ENCODE measurements at regions not wholly inside any gene's neighbourhood (a gene's known extent, or its start where the extent isn't known, plus 50 kb on each side); places are given as distances from the start of the nearest gene placed in this dataset.

DNA sequence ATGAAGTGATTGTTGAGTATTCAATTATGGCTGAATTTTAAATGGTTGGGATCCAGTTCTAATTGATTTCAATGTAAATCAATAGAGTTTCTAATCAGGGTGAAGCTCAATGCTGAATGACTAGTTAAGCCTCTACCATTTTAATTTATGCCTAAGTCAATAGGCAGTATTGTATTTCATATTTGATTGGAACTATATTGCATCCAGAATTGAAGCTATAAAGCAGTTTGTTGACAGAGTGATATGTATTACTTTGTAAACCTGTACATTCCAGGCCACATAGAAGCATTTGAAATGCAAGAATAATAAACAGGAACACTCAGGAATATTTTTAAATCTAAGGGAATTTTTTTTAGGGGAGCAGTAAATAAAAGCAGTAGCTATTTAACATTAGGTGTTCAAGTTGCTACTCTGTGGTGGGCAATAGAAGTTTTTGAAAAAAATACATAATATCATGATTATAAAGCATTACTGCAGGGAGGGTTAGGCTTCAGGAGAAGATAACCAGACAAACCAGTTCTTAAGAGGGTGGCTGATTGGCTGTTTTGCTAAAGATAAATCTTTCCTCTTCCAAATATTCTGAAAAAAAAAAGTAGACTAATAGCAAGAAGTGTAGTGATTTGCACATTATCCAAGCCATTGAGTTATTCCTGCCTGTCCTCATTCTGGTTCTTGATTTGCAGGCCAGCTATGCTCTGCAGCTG is 492.0 kb upstream of the MEF2C start:
- Histone ChIP-seq H3K36me3 (ENCODE audit: insufficient read depth, low read length) (no peaks in the 10 kb centered on the region), H3K4me3 (ENCODE audit: low read length) (no peak overlapping the region), H3K9ac (ENCODE audit: low read depth, low read length) (no peak overlapping the region), H3K27me3 (ENCODE audit: control insufficient read depth, insufficient read depth, low read length) (no peaks in the 10 kb centered on the region), H3K9me3 (replicated peaks; ENCODE audit: low read length) (no peaks in the 10 kb centered on the region), H3K4me2 (ENCODE audit: low read length) (no peak overlapping the region), H3K4me1 (ENCODE audit: control insufficient read depth, insufficient read depth, low read length) (peaks cover 12% of the 10 kb centered on the region)

DNA sequence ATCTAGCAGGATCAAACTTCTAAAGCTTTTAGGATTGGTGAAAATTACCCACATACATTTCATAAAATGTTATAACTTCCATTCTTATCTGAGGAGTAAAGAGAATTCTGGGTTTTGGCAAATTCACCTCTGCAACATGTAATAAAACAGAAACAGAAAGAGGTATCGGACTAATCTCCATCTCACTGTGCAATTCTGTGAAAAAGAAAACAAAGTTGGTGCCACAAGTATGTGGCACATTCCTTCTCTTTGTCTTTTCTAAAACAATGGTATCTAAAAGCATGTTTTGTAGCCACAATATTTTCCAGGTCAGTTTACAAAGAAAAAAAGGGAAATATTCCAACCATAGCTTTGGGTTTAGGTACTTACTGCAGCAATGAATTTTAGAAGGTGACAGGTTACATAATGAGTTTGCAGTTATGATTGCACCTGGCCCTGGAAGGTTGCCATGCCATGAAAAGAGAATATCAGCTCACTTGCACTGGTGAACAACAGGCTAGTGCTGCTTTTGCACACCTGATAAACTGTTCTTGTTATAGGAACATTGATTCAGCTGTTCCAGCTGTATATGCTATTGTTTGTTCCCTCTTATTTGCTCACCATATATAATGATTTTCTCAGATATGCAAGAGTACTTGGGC is 491.3 kb upstream of the MEF2C start:
- Histone ChIP-seq H3K36me3 (ENCODE audit: insufficient read depth, low read length) (no peaks in the 10 kb centered on the region), H3K9ac (ENCODE audit: low read depth, low read length) (no peak overlapping the region), H3K4me3 (ENCODE audit: low read length) (no peak overlapping the region), H3K9me3 (replicated peaks; ENCODE audit: low read length) (no peaks in the 10 kb centered on the region), H3K4me1 (ENCODE audit: control insufficient read depth, insufficient read depth, low read length) (peaks cover 12% of the 10 kb centered on the region), H3K27me3 (ENCODE audit: control insufficient read depth, insufficient read depth, low read length) (no peaks in the 10 kb centered on the region), H3K4me2 (ENCODE audit: low read length) (no peak overlapping the region)

DNA sequence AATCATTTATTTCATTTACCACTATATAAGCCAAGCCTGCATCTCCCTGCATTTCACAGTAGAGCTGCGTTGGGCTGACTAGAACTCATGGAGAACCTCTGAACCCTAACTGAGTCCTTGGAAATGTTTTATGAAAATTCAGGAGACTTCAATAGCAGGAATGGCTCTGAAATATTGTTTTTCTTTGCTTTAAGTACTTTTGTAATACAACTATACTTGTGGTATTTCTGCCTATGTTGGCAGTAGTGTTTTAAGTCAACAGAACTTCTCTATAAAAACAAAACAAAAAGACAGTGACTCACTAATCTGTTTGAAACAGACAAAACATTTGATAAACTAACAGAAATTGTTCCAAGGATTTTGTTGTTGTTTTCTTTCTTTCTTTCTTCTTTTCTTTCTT is 489.2 kb upstream of the MEF2C start:
- Histone ChIP-seq H3K4me1 (ENCODE audit: control insufficient read depth, insufficient read depth, low read length) (peaks cover 12% of the 10 kb centered on the region), H3K9me3 (replicated peaks; ENCODE audit: low read length) (no peaks in the 10 kb centered on the region), H3K4me3 (ENCODE audit: low read length) (no peak overlapping the region), H3K4me2 (ENCODE audit: low read length) (peak overlapping the region; percentile 18), H3K36me3 (ENCODE audit: insufficient read depth, low read length) (no peaks in the 10 kb centered on the region), H3K9ac (ENCODE audit: low read depth, low read length) (no peak overlapping the region), H3K27me3 (ENCODE audit: control insufficient read depth, insufficient read depth, low read length) (no peaks in the 10 kb centered on the region)

DNA sequence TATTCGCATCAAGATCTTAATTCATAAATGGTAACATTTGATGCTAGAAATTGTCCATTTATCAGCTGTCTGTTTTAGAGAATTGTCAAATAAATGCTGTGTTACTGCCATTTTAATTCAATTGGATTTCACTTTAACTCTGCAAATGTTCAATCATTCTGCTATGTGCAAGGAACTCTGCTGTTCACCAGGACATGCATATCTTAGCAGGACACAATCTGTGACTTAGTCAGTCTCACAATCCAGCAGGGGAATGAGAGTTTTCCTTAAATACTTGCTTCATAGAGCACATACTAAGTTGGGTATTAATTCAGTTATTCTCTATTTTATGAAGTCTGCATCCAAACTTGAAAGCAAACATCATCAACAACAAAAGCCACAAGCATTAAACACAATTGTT is 488.7 kb upstream of the MEF2C start:
- no peaks in the 10 kb centered on the region for H3K9me3 ChIP-seq (replicated peaks; ENCODE audit: low read length)
- no peaks in the 10 kb centered on the region for H3K27me3 ChIP-seq (ENCODE audit: control insufficient read depth, insufficient read depth, low read length)
- H3K4me1 ChIP-seq (ENCODE audit: control insufficient read depth, insufficient read depth, low read length), result peaks cover 12% of the 10 kb centered on the region

DNA sequence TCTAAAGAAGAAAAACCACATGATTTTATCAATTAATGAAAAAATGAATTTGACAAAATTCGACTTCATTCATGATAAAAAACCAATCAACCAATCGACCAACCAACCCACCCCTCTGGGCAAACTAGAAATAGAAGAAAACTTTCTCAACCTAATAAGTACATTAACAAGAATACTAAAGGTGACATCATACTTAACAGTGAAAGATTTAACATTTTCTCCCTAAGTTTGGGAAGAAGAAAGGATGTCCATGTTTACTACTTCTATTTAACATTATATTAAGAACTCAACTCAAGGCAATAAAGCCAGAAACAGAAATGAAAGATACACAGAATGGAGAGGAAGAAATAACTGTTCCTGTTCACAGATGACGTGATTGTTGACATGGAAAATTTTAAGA is 476.1 kb upstream of the MEF2C start:
- Histone ChIP-seq H3K36me3 (ENCODE audit: insufficient read depth, low read length) (no peaks in the 10 kb centered on the region), H3K27me3 (ENCODE audit: control insufficient read depth, insufficient read depth, low read length) (no peaks in the 10 kb centered on the region), H3K9ac (ENCODE audit: low read depth, low read length) (no peak overlapping the region), H3K9me3 (replicated peaks; ENCODE audit: low read length) (no peaks in the 10 kb centered on the region), H3K4me1 (ENCODE audit: control insufficient read depth, insufficient read depth, low read length) (no peaks in the 10 kb centered on the region), H3K4me2 (ENCODE audit: low read length) (no peak overlapping the region), H3K4me3 (ENCODE audit: low read length) (no peak overlapping the region)

More for the DNA sequence above, 488.7 kb upstream of the MEF2C start:
- no peak overlapping the region for H3K4me3 ChIP-seq (ENCODE audit: low read length)
- H3K36me3 ChIP-seq (ENCODE audit: insufficient read depth, low read length), result no peaks in the 10 kb centered on the region
- no peak overlapping the region for H3K9ac ChIP-seq (ENCODE audit: low read depth, low read length)
- no peak overlapping the region for H3K4me2 ChIP-seq (ENCODE audit: low read length)

DNA sequence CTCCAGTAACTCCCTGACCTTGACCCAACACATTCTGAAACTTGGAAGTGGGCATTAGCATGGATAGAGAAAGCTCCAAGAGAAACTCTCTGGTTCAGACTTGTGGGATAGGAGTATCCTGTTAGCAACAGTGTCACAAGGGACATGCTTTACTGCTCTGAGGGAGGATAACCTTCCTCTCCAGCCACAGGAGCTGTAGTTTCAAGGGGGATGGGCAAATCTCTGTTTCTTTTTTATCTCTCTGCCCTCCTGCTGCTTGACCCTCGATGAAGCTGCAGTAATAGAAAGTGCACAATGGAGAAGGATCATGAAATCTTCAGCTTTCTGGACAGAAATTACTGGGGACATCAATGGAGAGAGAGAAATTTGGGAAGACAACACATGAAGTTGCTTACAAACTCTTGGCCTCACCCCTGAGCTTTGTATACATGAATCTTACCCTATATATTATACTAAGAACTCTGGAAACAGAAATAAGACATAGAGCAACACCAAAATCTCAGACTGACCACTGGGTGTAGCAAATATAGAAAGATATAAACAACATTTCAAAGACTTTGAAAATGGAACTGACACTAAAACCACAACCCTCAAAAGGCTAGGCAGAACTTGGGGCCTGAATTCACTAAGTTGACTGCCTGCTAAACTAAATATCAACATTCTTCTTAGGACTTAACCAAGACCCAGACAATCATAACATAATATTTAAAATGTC is 471.0 kb upstream of the MEF2C start:
- Histone ChIP-seq H3K4me1 (ENCODE audit: control insufficient read depth, insufficient read depth, low read length) (peaks cover 15% of the 10 kb centered on the region), H3K4me2 (ENCODE audit: low read length) (no peak overlapping the region), H3K36me3 (ENCODE audit: insufficient read depth, low read length) (no peaks in the 10 kb centered on the region), H3K27me3 (ENCODE audit: control insufficient read depth, insufficient read depth, low read length) (no peaks in the 10 kb centered on the region), H3K4me3 (ENCODE audit: low read length) (no peak overlapping the region), H3K9me3 (replicated peaks; ENCODE audit: low read length) (no peaks in the 10 kb centered on the region), H3K9ac (ENCODE audit: low read depth, low read length) (no peak overlapping the region)

DNA sequence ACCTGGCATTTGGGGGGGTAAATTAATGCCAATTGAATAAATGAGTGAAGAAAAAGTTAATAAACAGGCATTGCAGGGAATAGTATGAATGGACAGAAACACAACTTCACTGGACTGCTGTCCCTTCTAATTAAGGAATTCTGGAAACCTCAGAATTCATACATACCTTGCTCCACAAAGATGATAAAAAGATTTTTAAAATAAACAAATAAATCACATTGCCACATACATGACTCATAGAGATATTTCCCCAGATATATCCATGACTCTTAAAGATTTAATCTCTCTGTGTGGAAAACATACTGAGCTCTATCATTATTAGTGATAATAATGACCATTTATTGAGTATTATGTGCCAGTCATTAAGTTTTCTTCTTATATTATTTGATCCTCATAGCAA is 469.0 kb upstream of the MEF2C start:
- H3K4me3 ChIP-seq (ENCODE audit: low read length), result no peak overlapping the region
- H3K9me3 ChIP-seq (replicated peaks; ENCODE audit: low read length), result no peaks in the 10 kb centered on the region
- no peak overlapping the region for H3K4me2 ChIP-seq (ENCODE audit: low read length)
- no peaks in the 10 kb centered on the region for H3K27me3 ChIP-seq (ENCODE audit: control insufficient read depth, insufficient read depth, low read length)
- no peak overlapping the region for H3K9ac ChIP-seq (ENCODE audit: low read depth, low read length)
- peaks cover 15% of the 10 kb centered on the region for H3K4me1 ChIP-seq (ENCODE audit: control insufficient read depth, insufficient read depth, low read length)
- H3K36me3 ChIP-seq (ENCODE audit: insufficient read depth, low read length), result no peaks in the 10 kb centered on the region

DNA sequence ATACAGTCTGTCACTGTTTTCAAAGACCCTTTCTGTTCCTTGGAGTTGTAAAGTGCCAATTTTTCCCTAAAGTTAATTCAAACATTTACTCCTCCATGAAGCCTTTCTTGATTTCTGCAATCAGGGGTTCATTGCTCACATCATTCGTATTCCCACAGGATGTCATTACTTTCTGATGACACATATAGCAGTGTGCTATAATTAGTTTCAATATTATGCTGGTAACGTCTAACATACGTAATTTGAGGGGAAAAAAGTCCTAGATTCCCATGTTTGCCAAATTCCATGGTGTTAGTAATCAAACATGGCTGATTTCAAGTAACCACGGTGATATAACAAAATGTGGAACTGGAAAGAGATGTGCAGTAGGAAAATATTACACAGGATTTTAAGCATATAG is 468.2 kb upstream of the MEF2C start:
- H3K4me1 ChIP-seq (ENCODE audit: control insufficient read depth, insufficient read depth, low read length), result peaks cover 15% of the 10 kb centered on the region
- H3K9me3 ChIP-seq (replicated peaks; ENCODE audit: low read length), result no peaks in the 10 kb centered on the region
- no peak overlapping the region for H3K9ac ChIP-seq (ENCODE audit: low read depth, low read length)
- no peak overlapping the region for H3K4me2 ChIP-seq (ENCODE audit: low read length)
- H3K36me3 ChIP-seq (ENCODE audit: insufficient read depth, low read length), result no peaks in the 10 kb centered on the region
- H3K27me3 ChIP-seq (ENCODE audit: control insufficient read depth, insufficient read depth, low read length), result no peaks in the 10 kb centered on the region
- no peak overlapping the region for H3K4me3 ChIP-seq (ENCODE audit: low read length)

DNA sequence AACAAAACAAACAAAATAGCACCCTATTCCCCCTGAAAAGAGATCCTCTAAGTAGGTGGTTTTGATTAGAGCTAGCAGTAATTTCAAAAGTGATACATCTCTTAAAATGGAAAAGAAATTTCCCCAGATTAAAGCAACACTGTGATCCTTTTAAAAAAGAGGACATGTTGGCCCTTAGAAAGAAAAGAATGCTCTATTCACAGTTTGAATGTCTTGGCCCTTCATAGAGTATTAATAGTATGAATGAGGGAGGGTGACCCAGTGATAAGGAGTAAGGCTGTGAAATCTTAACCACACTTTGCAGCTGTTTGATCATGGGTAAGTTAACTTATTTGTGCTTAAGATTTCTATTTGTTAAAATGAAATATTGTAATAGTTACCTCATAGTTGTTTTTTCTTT is 467.7 kb upstream of the MEF2C start:
- Histone ChIP-seq H3K27me3 (ENCODE audit: control insufficient read depth, insufficient read depth, low read length) (no peaks in the 10 kb centered on the region), H3K4me2 (ENCODE audit: low read length) (no peak overlapping the region), H3K9ac (ENCODE audit: low read depth, low read length) (no peak overlapping the region), H3K9me3 (replicated peaks; ENCODE audit: low read length) (no peaks in the 10 kb centered on the region), H3K4me3 (ENCODE audit: low read length) (no peak overlapping the region), H3K4me1 (ENCODE audit: control insufficient read depth, insufficient read depth, low read length) (peaks cover 15% of the 10 kb centered on the region), H3K36me3 (ENCODE audit: insufficient read depth, low read length) (no peaks in the 10 kb centered on the region)

DNA sequence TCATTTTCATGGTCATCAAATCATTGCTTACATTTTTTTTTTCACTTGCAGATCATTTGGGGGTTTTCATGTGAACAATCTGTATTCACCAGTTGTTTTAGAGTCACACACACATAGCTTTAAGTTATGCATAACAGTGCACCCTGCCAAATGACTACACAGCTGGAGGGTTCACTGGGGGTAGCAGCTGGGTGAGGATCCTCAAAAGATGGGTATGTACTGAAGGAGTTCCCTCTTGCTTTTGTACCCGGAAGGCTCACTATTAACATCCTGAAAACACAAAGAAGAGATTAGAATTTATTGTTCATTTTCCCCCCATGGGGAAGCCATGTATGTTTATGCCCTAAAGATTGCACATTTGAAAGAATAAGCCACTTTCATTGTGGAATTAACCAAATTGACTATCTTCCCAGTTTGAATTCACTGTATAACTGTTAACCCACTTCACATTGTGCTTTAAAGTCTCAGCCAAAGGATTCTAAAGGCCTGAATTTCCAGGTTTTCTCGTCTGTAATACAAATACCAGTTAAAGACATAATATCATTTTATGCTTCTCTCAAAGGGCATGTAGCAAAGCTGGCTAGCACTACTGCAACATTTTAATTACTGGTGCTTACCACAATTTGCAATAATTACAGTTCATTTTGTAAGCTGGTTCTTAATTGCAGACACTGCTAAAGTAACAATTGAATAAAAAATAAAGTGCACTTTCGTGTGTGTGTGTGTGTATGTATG is 466.4 kb upstream of the MEF2C start:
- H3K9ac ChIP-seq (ENCODE audit: low read depth, low read length), result no peak overlapping the region
- no peak overlapping the region for H3K4me3 ChIP-seq (ENCODE audit: low read length)
- no peak overlapping the region for H3K4me2 ChIP-seq (ENCODE audit: low read length)
- H3K27me3 ChIP-seq (ENCODE audit: control insufficient read depth, insufficient read depth, low read length), result no peaks in the 10 kb centered on the region
- no peaks in the 10 kb centered on the region for H3K36me3 ChIP-seq (ENCODE audit: insufficient read depth, low read length)
- no peaks in the 10 kb centered on the region for H3K9me3 ChIP-seq (replicated peaks; ENCODE audit: low read length)
- H3K4me1 ChIP-seq (ENCODE audit: control insufficient read depth, insufficient read depth, low read length), result peaks cover 15% of the 10 kb centered on the region

DNA sequence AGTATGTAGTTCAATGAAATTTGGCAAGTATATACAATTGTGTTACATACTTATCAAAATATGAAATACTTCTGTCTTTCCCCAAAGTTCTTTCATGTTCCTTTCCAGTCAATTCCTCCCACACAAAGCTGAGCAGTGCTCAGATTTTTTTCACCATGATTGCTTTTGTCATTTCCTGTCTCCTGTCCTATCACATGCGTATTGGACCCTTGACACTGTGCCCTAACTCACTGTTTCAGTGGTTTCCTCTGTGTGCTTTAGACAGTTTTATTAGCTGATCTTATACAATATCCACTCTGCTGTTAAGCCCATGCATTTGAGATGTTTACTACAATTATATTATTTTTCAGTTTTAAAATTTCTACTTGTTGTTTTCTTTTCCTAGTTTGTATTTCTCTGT is 463.6 kb upstream of the MEF2C start:
- Histone ChIP-seq H3K36me3 (ENCODE audit: insufficient read depth, low read length) (no peaks in the 10 kb centered on the region), H3K4me1 (ENCODE audit: control insufficient read depth, insufficient read depth, low read length) (peaks cover 18% of the 10 kb centered on the region), H3K4me3 (ENCODE audit: low read length) (no peak overlapping the region), H3K4me2 (ENCODE audit: low read length) (no peak overlapping the region), H3K27me3 (ENCODE audit: control insufficient read depth, insufficient read depth, low read length) (no peaks in the 10 kb centered on the region), H3K9ac (ENCODE audit: low read depth, low read length) (no peak overlapping the region), H3K9me3 (replicated peaks; ENCODE audit: low read length) (no peaks in the 10 kb centered on the region)
